Activated naive CD4-positive, alpha-beta T cell treated with anti-CD3 and anti-CD28 coated beads for 36 hours (primary cell): ENCODE measurements at regions not wholly inside any gene's neighbourhood (a gene's known extent, or its start where the extent isn't known, plus 50 kb on each side); places are given as distances from the start of the nearest gene placed in this dataset.

Experiments
- CTCF ChIA-PET: fragments of 350-600 bp; sonication (Branson Sonifier 250); formaldehyde crosslinking; loops from one replicate; lab custom pipeline; 2021; ENCODE audit warnings: antibody characterized with exemption; lab: Charles Lee
- DNase-seq: peaks from one replicate; pipeline ENCODE4 v3.0.0-alpha.2; 2020
- H3K27ac Mint-ChIP-seq: one replicate; pipeline ENCODE4 v1.8.0; 2021; ENCODE audit warnings: mild to moderate bottlenecking, mixed read lengths
- H3K27me3 Mint-ChIP-seq: one replicate; pipeline ENCODE4 v1.8.0; 2021; ENCODE audit warnings: low read depth, mixed read lengths
- H3K36me3 Mint-ChIP-seq: one replicate; pipeline ENCODE4 v1.8.0; 2021; ENCODE audit warnings: low read depth, mixed read lengths
- H3K4me1 Mint-ChIP-seq: one replicate; pipeline ENCODE4 v1.8.0; 2021; ENCODE audit warnings: low read depth, mixed read lengths
- H3K4me3 Mint-ChIP-seq: one replicate; pipeline ENCODE4 v1.8.0; 2021; ENCODE audit warnings: mild to moderate bottlenecking, moderate library complexity, mixed read lengths
- H3K9me3 Mint-ChIP-seq: one replicate; pipeline ENCODE4 v1.8.0; 2021; ENCODE audit warnings: mixed read lengths
- intact Hi-C: fragments of 100-400 bp; cut with micrococcal nuclease; formaldehyde crosslinking; loops from one replicate; pipeline ENCODE4 v1.15.1; 2023

GRCh38 chr3:73214846-73215245 is 153.4 kb downstream of the EBLN2 start:
- CTCF ChIA-PET, result interaction anchor here (0.6 kb wide), 1 partner anchor 669 kb away, joined by 3 read pairs; no protein-coding TSS in a partner anchor
- Mint-ChIP-seq H3K27ac (no peak overlapping the region), H3K4me3 (no peak overlapping the region), H3K27me3 (peaks cover 7% of the 10 kb centered on the region), H3K36me3 (no peaks in the 10 kb centered on the region), H3K9me3 (no peaks in the 10 kb centered on the region), H3K4me1 (no peaks in the 10 kb centered on the region)
- no peak for DNase-seq
- intact Hi-C loops, result no loop called here

- CTCF ChIA-PET, result no interaction called here
- no peak for DNase-seq
- Mint-ChIP-seq H3K27ac (no peak overlapping the region), H3K27me3 (peaks cover 7% of the 10 kb centered on the region), H3K9me3 (no peaks in the 10 kb centered on the region), H3K4me1 (no peaks in the 10 kb centered on the region), H3K36me3 (no peaks in the 10 kb centered on the region), H3K4me3 (no peak overlapping the region)
- intact Hi-C loops, result no loop called here
These were observed 153.8 kb downstream of the EBLN2 start for GRCh38 chr3:73215281-73215680.

GRCh38 chr3:73215901-73216300 is 154.4 kb downstream of the EBLN2 start:
- Mint-ChIP-seq H3K27me3 (peaks cover 7% of the 10 kb centered on the region), H3K27ac (no peak overlapping the region), H3K4me1 (no peaks in the 10 kb centered on the region), H3K9me3 (no peaks in the 10 kb centered on the region), H3K4me3 (no peak overlapping the region), H3K36me3 (no peaks in the 10 kb centered on the region)
- intact Hi-C loops, result no loop called here
- CTCF ChIA-PET, result interaction anchor here (0.6 kb wide), 1 partner anchor 33 kb away, joined by 3 read pairs; no protein-coding TSS in a partner anchor
- DNase-seq, result no peak

GRCh38 chr3:73216310-73216709 is 154.9 kb downstream of the EBLN2 start:
- H3K27ac Mint-ChIP-seq, result no peak overlapping the region
- no peaks in the 10 kb centered on the region for H3K36me3 Mint-ChIP-seq
- H3K27me3 Mint-ChIP-seq, result peaks cover 7% of the 10 kb centered on the region
- DNase-seq, result no peak
- no peaks in the 10 kb centered on the region for H3K9me3 Mint-ChIP-seq
- H3K4me3 Mint-ChIP-seq, result no peak overlapping the region
- no peaks in the 10 kb centered on the region for H3K4me1 Mint-ChIP-seq
- intact Hi-C loops, result no loop called here
- CTCF ChIA-PET, result interaction anchor here (0.6 kb wide), 1 partner anchor 33 kb away, joined by 3 read pairs; no protein-coding TSS in a partner anchor

GRCh38 chr3:73222126-73222525 is 160.7 kb downstream of the EBLN2 start:
- H3K27me3 Mint-ChIP-seq, result peaks cover 3% of the 10 kb centered on the region
- no peaks in the 10 kb centered on the region for H3K9me3 Mint-ChIP-seq
- H3K36me3 Mint-ChIP-seq, result no peaks in the 10 kb centered on the region
- intact Hi-C loops, result no loop called here
- CTCF ChIA-PET, result no interaction called here
- no peak overlapping the region for H3K27ac Mint-ChIP-seq
- no peaks in the 10 kb centered on the region for H3K4me1 Mint-ChIP-seq
- no peak for DNase-seq
- H3K4me3 Mint-ChIP-seq, result no peak overlapping the region

GRCh38 chr3:73225146-73225855 is 163.8 kb downstream of the EBLN2 start:
- intact Hi-C loops, result no loop called here
- no peaks in the 10 kb centered on the region for H3K27me3 Mint-ChIP-seq
- CTCF ChIA-PET, result no interaction called here
- no peaks in the 10 kb centered on the region for H3K4me1 Mint-ChIP-seq
- H3K4me3 Mint-ChIP-seq, result no peak overlapping the region
- no peaks in the 10 kb centered on the region for H3K36me3 Mint-ChIP-seq
- no peak overlapping the region for H3K27ac Mint-ChIP-seq
- H3K9me3 Mint-ChIP-seq, result no peaks in the 10 kb centered on the region
- no peak for DNase-seq

- no peak overlapping the region for H3K27ac Mint-ChIP-seq
- no peak for DNase-seq
- CTCF ChIA-PET, result no interaction called here
- H3K27me3 Mint-ChIP-seq, result no peaks in the 10 kb centered on the region
- no peaks in the 10 kb centered on the region for H3K9me3 Mint-ChIP-seq
- intact Hi-C loops, result no loop called here
- H3K4me1 Mint-ChIP-seq, result no peaks in the 10 kb centered on the region
- H3K36me3 Mint-ChIP-seq, result no peaks in the 10 kb centered on the region
- no peak overlapping the region for H3K4me3 Mint-ChIP-seq
These were observed 164.5 kb downstream of the EBLN2 start for GRCh38 chr3:73225991-73226390.

GRCh38 chr3:73228000-73228399 is 166.5 kb downstream of the EBLN2 start:
- CTCF ChIA-PET, result no interaction called here
- Mint-ChIP-seq H3K36me3 (no peaks in the 10 kb centered on the region), H3K9me3 (no peaks in the 10 kb centered on the region), H3K27me3 (no peaks in the 10 kb centered on the region), H3K27ac (no peak overlapping the region), H3K4me1 (no peaks in the 10 kb centered on the region), H3K4me3 (no peak overlapping the region)
- no peak for DNase-seq
- intact Hi-C loops, result no loop called here

GRCh38 chr3:73228437-73228836 is 167.0 kb downstream of the EBLN2 start:
- intact Hi-C loops, result no loop called here
- Mint-ChIP-seq H3K9me3 (no peaks in the 10 kb centered on the region), H3K4me1 (no peaks in the 10 kb centered on the region), H3K4me3 (no peak overlapping the region), H3K36me3 (no peaks in the 10 kb centered on the region), H3K27ac (no peak overlapping the region), H3K27me3 (no peaks in the 10 kb centered on the region)
- DNase-seq, result no peak
- CTCF ChIA-PET, result no interaction called here

GRCh38 chr3:73228959-73229358 is 167.5 kb downstream of the EBLN2 start:
- CTCF ChIA-PET, result interaction anchor here (0.9 kb wide), 1 partner anchor 127 kb away, joined by 3 read pairs; no protein-coding TSS in a partner anchor
- Mint-ChIP-seq H3K4me1 (no peaks in the 10 kb centered on the region), H3K9me3 (no peaks in the 10 kb centered on the region), H3K27ac (no peak overlapping the region), H3K36me3 (no peaks in the 10 kb centered on the region), H3K27me3 (no peaks in the 10 kb centered on the region), H3K4me3 (no peak overlapping the region)
- DNase-seq, result no peak
- intact Hi-C loops, result no loop called here

GRCh38 chr3:73234354-73235014 is 173.0 kb downstream of the EBLN2 start:
- Mint-ChIP-seq H3K4me1 (no peaks in the 10 kb centered on the region), H3K27ac (no peak overlapping the region), H3K27me3 (no peaks in the 10 kb centered on the region), H3K9me3 (no peaks in the 10 kb centered on the region), H3K36me3 (no peaks in the 10 kb centered on the region), H3K4me3 (no peak overlapping the region)
- no peak for DNase-seq
- intact Hi-C loops, result no loop called here
- CTCF ChIA-PET, result no interaction called here

GRCh38 chr3:73235768-73236167 is 174.3 kb downstream of the EBLN2 start:
- intact Hi-C loops, result no loop called here
- Mint-ChIP-seq H3K4me1 (no peaks in the 10 kb centered on the region), H3K27ac (no peak overlapping the region), H3K4me3 (no peak overlapping the region), H3K36me3 (no peaks in the 10 kb centered on the region), H3K9me3 (no peaks in the 10 kb centered on the region), H3K27me3 (no peaks in the 10 kb centered on the region)
- CTCF ChIA-PET, result no interaction called here
- DNase-seq, result no peak

GRCh38 chr3:73236867-73237266 is 175.4 kb downstream of the EBLN2 start:
- Mint-ChIP-seq H3K9me3 (no peaks in the 10 kb centered on the region), H3K36me3 (no peaks in the 10 kb centered on the region), H3K4me3 (no peak overlapping the region), H3K27ac (no peak overlapping the region), H3K27me3 (peaks cover 5% of the 10 kb centered on the region), H3K4me1 (no peaks in the 10 kb centered on the region)
- intact Hi-C loops, result no loop called here
- DNase-seq, result no peak
- CTCF ChIA-PET, result no interaction called here
